ENCODE measurements at regions not wholly inside any gene's neighbourhood (a gene's known extent, or its start where the extent isn't known, plus 50 kb on each side); places are given as distances from the start of the nearest gene placed in this dataset.

- Mint-ChIP-seq H3K36me3 (no peaks in the 10 kb centered on the region), H3K27ac (no peak overlapping the region), H3K4me1 (no peaks in the 10 kb centered on the region), H3K27me3 (ENCODE audit: insufficient read depth, low read depth) (no peaks in the 10 kb centered on the region), H3K9me3 (no peaks in the 10 kb centered on the region), H3K4me3 (no peak overlapping the region)
- no peak for TF ChIP-seq EZH2 (IDR thresholded peaks at IDR 0.05)
- TF ChIP-seq, protein P1, sequence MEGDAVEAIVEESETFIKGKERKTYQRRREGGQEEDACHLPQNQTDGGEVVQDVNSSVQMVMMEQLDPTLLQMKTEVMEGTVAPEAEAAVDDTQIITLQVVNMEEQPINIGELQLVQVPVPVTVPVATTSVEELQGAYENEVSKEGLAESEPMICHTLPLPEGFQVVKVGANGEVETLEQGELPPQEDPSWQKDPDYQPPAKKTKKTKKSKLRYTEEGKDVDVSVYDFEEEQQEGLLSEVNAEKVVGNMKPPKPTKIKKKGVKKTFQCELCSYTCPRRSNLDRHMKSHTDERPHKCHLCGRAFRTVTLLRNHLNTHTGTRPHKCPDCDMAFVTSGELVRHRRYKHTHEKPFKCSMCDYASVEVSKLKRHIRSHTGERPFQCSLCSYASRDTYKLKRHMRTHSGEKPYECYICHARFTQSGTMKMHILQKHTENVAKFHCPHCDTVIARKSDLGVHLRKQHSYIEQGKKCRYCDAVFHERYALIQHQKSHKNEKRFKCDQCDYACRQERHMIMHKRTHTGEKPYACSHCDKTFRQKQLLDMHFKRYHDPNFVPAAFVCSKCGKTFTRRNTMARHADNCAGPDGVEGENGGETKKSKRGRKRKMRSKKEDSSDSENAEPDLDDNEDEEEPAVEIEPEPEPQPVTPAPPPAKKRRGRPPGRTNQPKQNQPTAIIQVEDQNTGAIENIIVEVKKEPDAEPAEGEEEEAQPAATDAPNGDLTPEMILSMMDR (IDR thresholded peaks at IDR 0.05): no peak
- Histone ChIP-seq H3K27me3 (no peaks in the 10 kb centered on the region), H2AFZ (replicated peaks) (no peak overlapping the region), H3K4me1 (no peaks in the 10 kb centered on the region), H3F3A (ENCODE audit: low read depth) (no peaks in the 10 kb centered on the region), H3K4me3 (no peak overlapping the region), H3K4me2 (no peak overlapping the region), H3K9ac (no peak overlapping the region), H3K9me3 (ENCODE audit: low read depth) (no peaks in the 10 kb centered on the region), H4K20me1 (ENCODE audit: low read depth) (no peaks in the 10 kb centered on the region), H3K36me3 (no peaks in the 10 kb centered on the region), H3K79me2 (ENCODE audit: low read depth) (no peaks in the 10 kb centered on the region), H3K27ac (no peak overlapping the region)
- no peak for DNase-seq (ENCODE audit: low spot score)
Measured at GRCh38 chr21:28540514-28540913, 452.2 kb downstream of the LTN1 start.

DNA sequence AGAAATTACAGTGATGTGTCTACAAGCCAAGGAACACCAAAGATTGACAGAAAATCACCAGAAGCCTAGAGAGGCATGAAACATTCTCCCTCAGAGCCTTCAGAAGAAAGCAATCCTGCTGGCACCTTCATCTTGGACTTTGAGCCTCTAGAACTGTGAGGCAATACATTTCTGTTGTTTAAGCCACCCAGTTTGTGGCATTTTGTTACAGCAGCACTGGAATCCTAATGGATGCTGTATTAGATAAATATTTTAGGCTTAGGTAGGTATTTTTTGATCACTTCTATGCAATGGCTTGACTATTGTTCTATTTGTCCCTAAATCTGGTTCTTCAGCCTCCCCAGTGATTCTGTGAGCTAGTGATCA lies 453.1 kb downstream of the LTN1 start:
- TF ChIP-seq EZH2 (IDR thresholded peaks at IDR 0.05): no peak
- TF ChIP-seq, protein P1 (IDR thresholded peaks at IDR 0.05): no peak
- no peak for TF ChIP-seq EZH2phosphoT487 (IDR thresholded peaks at IDR 0.05)
- Histone ChIP-seq H3K4me2 (no peak overlapping the region), H3K9me3 (ENCODE audit: low read depth) (no peaks in the 10 kb centered on the region), H3K9ac (no peak overlapping the region), H4K20me1 (ENCODE audit: low read depth) (no peaks in the 10 kb centered on the region), H3K27me3 (no peaks in the 10 kb centered on the region), H3K4me3 (no peak overlapping the region), H3F3A (ENCODE audit: low read depth) (no peaks in the 10 kb centered on the region), H3K4me1 (no peaks in the 10 kb centered on the region), H3K79me2 (ENCODE audit: low read depth) (no peaks in the 10 kb centered on the region), H3K36me3 (no peaks in the 10 kb centered on the region), H3K27ac (no peak overlapping the region), H2AFZ (replicated peaks) (no peak overlapping the region)
- Mint-ChIP-seq H3K27ac (no peak overlapping the region), H3K4me3 (no peak overlapping the region), H3K27me3 (ENCODE audit: insufficient read depth, low read depth) (no peaks in the 10 kb centered on the region), H3K4me1 (no peaks in the 10 kb centered on the region), H3K36me3 (no peaks in the 10 kb centered on the region), H3K9me3 (no peaks in the 10 kb centered on the region)
- no peak for DNase-seq (ENCODE audit: low spot score)

GRCh38 chr21:28538987-28539622 lies 453.6 kb downstream of the LTN1 start:
- H2AFZ ChIP-seq (replicated peaks): no peak overlapping the region
- H3K36me3 Mint-ChIP-seq: no peaks in the 10 kb centered on the region
- H3K4me1 Mint-ChIP-seq: no peaks in the 10 kb centered on the region
- H4K20me1 ChIP-seq (ENCODE audit: low read depth): no peaks in the 10 kb centered on the region
- no peaks in the 10 kb centered on the region for H3K79me2 ChIP-seq (ENCODE audit: low read depth)
- no peak overlapping the region for H3K27ac Mint-ChIP-seq
- H3K4me2 ChIP-seq: no peak overlapping the region
- no peak overlapping the region for H3K4me3 ChIP-seq
- no peaks in the 10 kb centered on the region for H3K9me3 ChIP-seq (ENCODE audit: low read depth)
- no peak overlapping the region for H3K9ac ChIP-seq
- H3K27ac ChIP-seq: no peak overlapping the region
- DNase-seq (ENCODE audit: low spot score): no peak
- H3F3A ChIP-seq (ENCODE audit: low read depth): no peaks in the 10 kb centered on the region
- H3K27me3 Mint-ChIP-seq (ENCODE audit: insufficient read depth, low read depth): no peaks in the 10 kb centered on the region
- no peak overlapping the region for H3K4me3 Mint-ChIP-seq
- H3K9me3 Mint-ChIP-seq: no peaks in the 10 kb centered on the region
- no peaks in the 10 kb centered on the region for H3K27me3 ChIP-seq
- TF ChIP-seq EZH2phosphoT487 (IDR thresholded peaks at IDR 0.05) (no peak), EZH2 (IDR thresholded peaks at IDR 0.05) (no peak)
- TF ChIP-seq, protein P1 (IDR thresholded peaks at IDR 0.05): no peak
- H3K36me3 ChIP-seq: no peaks in the 10 kb centered on the region
- H3K4me1 ChIP-seq: no peaks in the 10 kb centered on the region
